ENCODE measurements at regions not wholly inside any gene's neighbourhood (a gene's known extent, or its start where the extent isn't known, plus 50 kb on each side); places are given as distances from the start of the nearest gene placed in this dataset.

DNA sequence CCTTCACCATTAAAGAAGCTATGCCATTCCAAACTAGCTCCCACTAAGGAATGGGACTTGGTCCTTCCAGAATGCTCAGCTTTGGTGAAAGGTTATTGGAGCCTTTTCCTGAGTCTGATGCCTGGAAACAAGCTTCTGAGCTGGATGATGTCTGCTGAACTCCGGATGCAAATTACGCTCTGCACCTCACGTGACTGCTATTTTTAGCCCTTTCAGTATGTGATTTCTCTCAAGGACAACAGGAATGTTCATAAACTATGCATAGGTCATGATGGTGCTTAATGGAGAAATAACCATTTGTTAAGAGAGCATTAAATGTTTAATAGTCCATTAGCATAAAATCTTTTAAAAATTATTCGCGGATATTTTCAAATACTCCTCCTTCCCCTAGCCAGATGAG is 631.4 kb upstream of the KIRREL3 start:
- no peaks in the 10 kb centered on the region for H3K9me3 Mint-ChIP-seq (ENCODE audit: unreplicated experiment)
- no peak for FAIRE-seq
- no peak overlapping the region for H2AFZ ChIP-seq (ENCODE audit: low read depth, low read length)

DNA sequence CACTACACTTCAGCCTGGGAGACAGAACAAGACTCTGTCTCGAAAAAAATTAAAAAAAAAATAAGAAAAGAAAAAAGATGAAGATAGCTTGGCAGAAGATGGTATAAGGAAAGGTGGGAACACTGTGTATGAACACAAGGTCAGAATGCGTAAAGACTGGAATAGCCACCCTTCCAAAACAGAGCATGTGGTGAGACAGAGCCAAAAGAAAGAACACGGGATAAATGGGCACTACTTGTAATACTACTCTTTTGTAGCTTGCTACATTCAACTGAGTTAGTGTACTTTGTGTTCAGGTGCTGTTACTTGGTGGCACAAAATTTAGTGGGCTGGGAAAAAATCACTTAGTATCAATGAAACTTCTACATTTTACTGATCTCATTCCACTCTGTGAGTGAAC is 628.6 kb upstream of the KIRREL3 start:
- TF ChIP-seq, protein P1, sequence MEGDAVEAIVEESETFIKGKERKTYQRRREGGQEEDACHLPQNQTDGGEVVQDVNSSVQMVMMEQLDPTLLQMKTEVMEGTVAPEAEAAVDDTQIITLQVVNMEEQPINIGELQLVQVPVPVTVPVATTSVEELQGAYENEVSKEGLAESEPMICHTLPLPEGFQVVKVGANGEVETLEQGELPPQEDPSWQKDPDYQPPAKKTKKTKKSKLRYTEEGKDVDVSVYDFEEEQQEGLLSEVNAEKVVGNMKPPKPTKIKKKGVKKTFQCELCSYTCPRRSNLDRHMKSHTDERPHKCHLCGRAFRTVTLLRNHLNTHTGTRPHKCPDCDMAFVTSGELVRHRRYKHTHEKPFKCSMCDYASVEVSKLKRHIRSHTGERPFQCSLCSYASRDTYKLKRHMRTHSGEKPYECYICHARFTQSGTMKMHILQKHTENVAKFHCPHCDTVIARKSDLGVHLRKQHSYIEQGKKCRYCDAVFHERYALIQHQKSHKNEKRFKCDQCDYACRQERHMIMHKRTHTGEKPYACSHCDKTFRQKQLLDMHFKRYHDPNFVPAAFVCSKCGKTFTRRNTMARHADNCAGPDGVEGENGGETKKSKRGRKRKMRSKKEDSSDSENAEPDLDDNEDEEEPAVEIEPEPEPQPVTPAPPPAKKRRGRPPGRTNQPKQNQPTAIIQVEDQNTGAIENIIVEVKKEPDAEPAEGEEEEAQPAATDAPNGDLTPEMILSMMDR (IDR thresholded peaks at IDR 0.05; ENCODE audit: insufficient read depth, low read depth, low read length), result no peak
- no peak for TF ChIP-seq EZH2 (IDR thresholded peaks at IDR 0.05; ENCODE audit: insufficient read depth, low read length)
- Histone ChIP-seq H3K9me3 (ENCODE audit: insufficient read depth, low read depth, low read length) (no peaks in the 10 kb centered on the region), H3K4me3 (ENCODE audit: insufficient read depth, low read depth, low read length) (no peak overlapping the region)

More for the DNA sequence above, 631.4 kb upstream of the KIRREL3 start:
- Mint-ChIP-seq H3K27me3 (ENCODE audit: low read depth, unreplicated experiment) (peaks cover 2% of the 10 kb centered on the region), H3K4me1 (ENCODE audit: low read depth, unreplicated experiment) (no peaks in the 10 kb centered on the region), H3K4me3 (ENCODE audit: unreplicated experiment) (no peak overlapping the region), H3K27ac (ENCODE audit: unreplicated experiment) (no peak overlapping the region), H3K36me3 (ENCODE audit: low read depth, unreplicated experiment) (no peaks in the 10 kb centered on the region)
- DNase-seq (ENCODE audit: low read depth), result no peak
- H4K20me1 ChIP-seq (ENCODE audit: insufficient read depth, low read length), result no peaks in the 10 kb centered on the region
- no peaks in the 10 kb centered on the region for H3K79me2 ChIP-seq (ENCODE audit: insufficient read depth, low read length)
- H3K4me3 ChIP-seq (ENCODE audit: insufficient read depth, low read depth, low read length), result no peak overlapping the region
- peaks cover 5% of the 10 kb centered on the region for H3K4me1 ChIP-seq (ENCODE audit: insufficient read depth, low read length)
- no peaks in the 10 kb centered on the region for H3K36me3 ChIP-seq (ENCODE audit: insufficient read depth, low read length)
- H3K27ac ChIP-seq (ENCODE audit: low read depth, low read length), result no peak overlapping the region
- H3K27me3 ChIP-seq (ENCODE audit: insufficient read depth, low read length), result no peaks in the 10 kb centered on the region
- H3K9ac ChIP-seq (ENCODE audit: low read length), result no peak overlapping the region
- H3K9me3 ChIP-seq (ENCODE audit: insufficient read depth, low read depth, low read length), result no peaks in the 10 kb centered on the region
- no peak overlapping the region for H3K4me2 ChIP-seq (ENCODE audit: low read length)
- TF ChIP-seq, protein P1 (IDR thresholded peaks at IDR 0.05; ENCODE audit: insufficient read depth, low read depth, low read length), result no peak
- no peak for TF ChIP-seq EZH2 (IDR thresholded peaks at IDR 0.05; ENCODE audit: insufficient read depth, low read length)

DNA sequence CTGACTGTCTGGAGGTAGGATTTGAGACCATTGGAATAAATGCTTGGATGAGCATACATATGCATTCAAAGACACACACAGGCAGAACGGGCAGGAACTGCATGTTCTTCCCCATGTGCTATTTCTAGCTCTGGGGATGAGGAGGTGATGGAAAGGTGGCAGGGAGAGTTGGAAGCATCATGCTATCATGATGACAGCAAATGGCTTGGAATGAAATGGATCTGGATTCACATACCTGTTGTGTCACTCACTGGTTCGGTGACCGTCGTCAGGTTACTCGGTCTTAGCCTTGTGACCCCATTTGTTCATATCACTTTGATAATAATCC is 627.9 kb upstream of the KIRREL3 start:
- Histone ChIP-seq H3K9me3 (ENCODE audit: insufficient read depth, low read depth, low read length) (no peaks in the 10 kb centered on the region), H3K4me3 (ENCODE audit: insufficient read depth, low read depth, low read length) (no peak overlapping the region), H3K27me3 (ENCODE audit: insufficient read depth, low read length) (no peaks in the 10 kb centered on the region), H4K20me1 (ENCODE audit: insufficient read depth, low read length) (no peaks in the 10 kb centered on the region), H3K4me2 (ENCODE audit: low read length) (peak overlapping the region; percentile 44), H3K27ac (ENCODE audit: low read depth, low read length) (no peak overlapping the region), H3K4me1 (ENCODE audit: insufficient read depth, low read length) (peaks cover 5% of the 10 kb centered on the region), H2AFZ (ENCODE audit: low read depth, low read length) (no peak overlapping the region), H3K36me3 (ENCODE audit: insufficient read depth, low read length) (no peaks in the 10 kb centered on the region), H3K9ac (ENCODE audit: low read length) (no peak overlapping the region), H3K79me2 (ENCODE audit: insufficient read depth, low read length) (no peaks in the 10 kb centered on the region)
- H3K27me3 Mint-ChIP-seq (ENCODE audit: low read depth, unreplicated experiment), result peaks cover 5% of the 10 kb centered on the region
- no peaks in the 10 kb centered on the region for H3K9me3 Mint-ChIP-seq (ENCODE audit: unreplicated experiment)
- no peak for FAIRE-seq
- no peak overlapping the region for H3K27ac Mint-ChIP-seq (ENCODE audit: unreplicated experiment)
- no peak for DNase-seq (ENCODE audit: low read depth)
- H3K36me3 Mint-ChIP-seq (ENCODE audit: low read depth, unreplicated experiment), result no peaks in the 10 kb centered on the region
- H3K4me3 Mint-ChIP-seq (ENCODE audit: unreplicated experiment), result no peak overlapping the region
- no peaks in the 10 kb centered on the region for H3K4me1 Mint-ChIP-seq (ENCODE audit: low read depth, unreplicated experiment)
- no peak for TF ChIP-seq EZH2 (IDR thresholded peaks at IDR 0.05; ENCODE audit: insufficient read depth, low read length)
- TF ChIP-seq, protein P1 (IDR thresholded peaks at IDR 0.05; ENCODE audit: insufficient read depth, low read depth, low read length), result no peak

More for the DNA sequence above, 628.6 kb upstream of the KIRREL3 start:
- Histone ChIP-seq H2AFZ (ENCODE audit: low read depth, low read length) (no peak overlapping the region), H3K9ac (ENCODE audit: low read length) (no peak overlapping the region), H3K27ac (ENCODE audit: low read depth, low read length) (no peak overlapping the region), H3K79me2 (ENCODE audit: insufficient read depth, low read length) (no peaks in the 10 kb centered on the region), H3K4me2 (ENCODE audit: low read length) (no peak overlapping the region), H3K27me3 (ENCODE audit: insufficient read depth, low read length) (no peaks in the 10 kb centered on the region), H4K20me1 (ENCODE audit: insufficient read depth, low read length) (no peaks in the 10 kb centered on the region), H3K4me1 (ENCODE audit: insufficient read depth, low read length) (peaks cover 5% of the 10 kb centered on the region), H3K36me3 (ENCODE audit: insufficient read depth, low read length) (no peaks in the 10 kb centered on the region)
- no peaks in the 10 kb centered on the region for H3K9me3 Mint-ChIP-seq (ENCODE audit: unreplicated experiment)
- peaks cover 2% of the 10 kb centered on the region for H3K27me3 Mint-ChIP-seq (ENCODE audit: low read depth, unreplicated experiment)
- FAIRE-seq (no peak), DNase-seq (ENCODE audit: low read depth) (no peak)
- no peaks in the 10 kb centered on the region for H3K36me3 Mint-ChIP-seq (ENCODE audit: low read depth, unreplicated experiment)
- no peaks in the 10 kb centered on the region for H3K4me1 Mint-ChIP-seq (ENCODE audit: low read depth, unreplicated experiment)
- no peak overlapping the region for H3K4me3 Mint-ChIP-seq (ENCODE audit: unreplicated experiment)
- no peak overlapping the region for H3K27ac Mint-ChIP-seq (ENCODE audit: unreplicated experiment)

All from astrocyte (in vitro differentiated cells and primary cell).